Heart right ventricle (tissue), 16 donors: ENCODE measurements at regions not wholly inside any gene's neighbourhood (a gene's known extent, or its start where the extent isn't known, plus 50 kb on each side); places are given as distances from the start of the nearest gene placed in this dataset.

Experiments used
- ATAC-seq, 8 donors: fragments of 200-7000 bp; cut with Tn5 transposase; one replicate each; pipeline ENCODE4 v1.9.1; 2020; ENCODE audit warnings: mild to moderate bottlenecking in 8 of 8, moderate library complexity in 8 of 8, moderate number of reproducible peaks in 1 of 8
- DNase-seq, 2 donors: peaks; one replicate each; pipeline ENCODE4 v3.0.0-alpha.2; 2020
- H3K27ac ChIP-seq, 10 donors: fragments of 200-600 bp; sonication (generic) in 2 of 10; one replicate each; pipeline versions ENCODE4 v1.5.0 to v1.8.0; 2020 to 2022; ENCODE audit warnings: mild to moderate bottlenecking in 3 of 10
- H3K27me3 ChIP-seq, 7 donors: fragments of 200-600 bp; one replicate each; pipeline ENCODE4 v1.8.0; 2021 to 2022; ENCODE audit warnings: mild to moderate bottlenecking in 2 of 7
- H3K36me3 ChIP-seq, 9 donors: fragments of 200-600 bp; sonication (generic) in 1 of 9; one replicate each; pipeline versions ENCODE4 v1.5.0 to v1.8.0; 2020 to 2022; ENCODE audit warnings: mild to moderate bottlenecking in 2 of 9
- H3K4me1 ChIP-seq, 9 donors: fragments of 200-600 bp; sonication (generic) in 1 of 9; one replicate each; pipeline versions ENCODE4 v1.5.0 to v1.8.0; 2020 to 2022; ENCODE audit warnings: mild to moderate bottlenecking in 4 of 9
- H3K4me3 ChIP-seq, 10 donors: fragments of 200-600 bp; sonication (generic) in 2 of 10; one replicate each; pipeline versions ENCODE4 v1.5.0 to v1.8.0; 2020 to 2022; ENCODE audit warnings: mild to moderate bottlenecking in 7 of 10, moderate library complexity in 2 of 10
- H3K9me3 ChIP-seq, 11 donors: fragments of 200-600 bp in 10 of 11; sonication (generic) in 2 of 11; one replicate each; pipeline versions ENCODE4 v1.5.0 to v1.8.0; 2013 to 2022; ENCODE audit warnings: mild to moderate bottlenecking in 2 of 11, control low read depth in 1 of 11, moderate library complexity in 1 of 11
- WGBS, 2 donors: extraction: QIAGEN DNeasy Blood & Tissue Kit; methylation state at CpG; one replicate each; pipeline ENCODE4 v1.1.7; 2013; ENCODE audit warnings: inconsistent platforms in 1 of 2; 5-methylcytosine and 5-hydroxymethylcytosine counted together
- intact Hi-C, 10 donors: fragments of 100-400 bp; cut with DNase I; formaldehyde crosslinking; loops; one replicate each; pipeline versions ENCODE4 v1.11.1 to v1.14.2; 2022
- TF ChIP-seq, protein P1 (sequence below), 9 donors: fragments of 200-600 bp; sonication (generic) in 2 of 9; IDR thresholded peaks; one replicate each; pipeline versions ENCODE4 v1.5.0 to v1.8.0; 2021 to 2022; ENCODE audit warnings: antibody characterized with exemption in 9 of 9, mild to moderate bottlenecking in 5 of 9, moderate library complexity in 1 of 9
- donor health status: Arrhythmogenic right ventricular cardiomyopathy.
- donor health status: ischemic (EF 13 %, LVEDD 7.1; RV severe dilation, severe dysfunction).
- donor health status: healthy with polysubstance abuse.
- donor health status: DM: no; HTN: yes; CAD: no.
- donor health status: DM: no; HTN: no; CAD: no.
- donor health status: ischemic (EF 25% LVEDD 6.9; RV normal size, moderate dysfunction).
- donor health status: ischemic (EF 25% LVEDD 5.7; RV mildly dilated, moderate dysfunction).
- donor health status: healthy.
- donor health status: DM: yes; HTN: yes; CAD: no.
- donor health status: Ischemic cardiomyopathy.
- donor health status: ischemic (EF 35%, LVEDD 5.7; RV mildly dilated, moderate dysfunction).
- donor health status: nonischemic (EF 11% LVEDD 7.7; RV severe dilation, severe dysfunction).
- donor health status: DM: yes; HTN: yes; CAD: no.
- donor health status: PGD.
- donor health status: ischemic (EF 29% LVEDD 5.4; RV normal size, mild dysfunction).
- donor health status: nonischemic (EF 23%, LVEDD 6.1; RV moderate dilation, normal function).

DNA sequence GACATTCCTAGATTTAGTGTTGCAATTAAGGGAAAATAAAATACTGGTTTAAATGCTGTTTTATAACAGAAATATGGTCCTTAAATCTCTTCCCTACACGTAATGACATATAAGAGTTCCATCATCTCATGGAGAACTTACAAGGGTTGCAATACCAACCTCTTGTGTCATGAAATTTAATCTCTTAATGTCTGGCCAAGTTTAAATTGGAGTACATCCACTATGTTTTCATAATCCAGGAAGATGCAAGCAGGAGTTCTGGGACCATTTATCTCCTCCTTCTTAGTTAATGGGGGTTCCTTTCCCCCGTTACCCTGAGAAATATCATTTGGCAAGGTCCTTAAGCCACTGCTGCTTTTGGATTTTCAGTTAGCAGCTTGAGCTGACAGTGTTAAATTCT is 126.0 kb upstream of the ACVR2A start:
- no peak for DNase-seq
- no peak overlapping the region for H3K4me3 ChIP-seq
- ATAC-seq = no peak
- H3K27me3 ChIP-seq = no peaks in the 10 kb centered on the region
- WGBS, 2 donors = 37 to 63% methylated on average over 2 of the region's 2 CpGs
- no peaks in the 10 kb centered on the region for H3K9me3 ChIP-seq
- no peaks in the 10 kb centered on the region for H3K4me1 ChIP-seq
- TF ChIP-seq, protein P1, sequence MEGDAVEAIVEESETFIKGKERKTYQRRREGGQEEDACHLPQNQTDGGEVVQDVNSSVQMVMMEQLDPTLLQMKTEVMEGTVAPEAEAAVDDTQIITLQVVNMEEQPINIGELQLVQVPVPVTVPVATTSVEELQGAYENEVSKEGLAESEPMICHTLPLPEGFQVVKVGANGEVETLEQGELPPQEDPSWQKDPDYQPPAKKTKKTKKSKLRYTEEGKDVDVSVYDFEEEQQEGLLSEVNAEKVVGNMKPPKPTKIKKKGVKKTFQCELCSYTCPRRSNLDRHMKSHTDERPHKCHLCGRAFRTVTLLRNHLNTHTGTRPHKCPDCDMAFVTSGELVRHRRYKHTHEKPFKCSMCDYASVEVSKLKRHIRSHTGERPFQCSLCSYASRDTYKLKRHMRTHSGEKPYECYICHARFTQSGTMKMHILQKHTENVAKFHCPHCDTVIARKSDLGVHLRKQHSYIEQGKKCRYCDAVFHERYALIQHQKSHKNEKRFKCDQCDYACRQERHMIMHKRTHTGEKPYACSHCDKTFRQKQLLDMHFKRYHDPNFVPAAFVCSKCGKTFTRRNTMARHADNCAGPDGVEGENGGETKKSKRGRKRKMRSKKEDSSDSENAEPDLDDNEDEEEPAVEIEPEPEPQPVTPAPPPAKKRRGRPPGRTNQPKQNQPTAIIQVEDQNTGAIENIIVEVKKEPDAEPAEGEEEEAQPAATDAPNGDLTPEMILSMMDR (IDR thresholded peaks at IDR 0.05) = no peak
- H3K36me3 ChIP-seq = no peaks in the 10 kb centered on the region
- intact Hi-C loops = no loop called here
- no peak overlapping the region for H3K27ac ChIP-seq

DNA sequence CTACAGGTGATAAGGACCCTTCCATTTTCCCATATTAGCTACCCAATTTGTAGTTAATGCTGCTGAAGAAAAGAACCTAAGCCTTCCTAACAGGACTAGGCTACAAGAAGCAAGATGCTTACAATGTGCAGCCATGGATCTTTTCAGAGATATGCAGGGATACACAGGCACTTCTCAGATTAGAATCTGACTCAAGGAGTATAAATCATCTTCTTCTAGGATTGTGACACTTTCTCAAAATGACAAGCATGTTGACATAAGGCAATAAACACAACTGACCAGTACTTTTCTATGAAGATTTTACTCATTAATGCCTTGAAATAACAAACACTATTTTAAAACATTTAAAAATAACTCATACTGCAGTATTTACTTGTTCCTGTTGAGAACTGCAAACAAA is 127.9 kb upstream of the ACVR2A start:
- ATAC-seq (no peak), DNase-seq (no peak)
- H3K9me3 ChIP-seq = peaks cover 0 to 19% (median 3%) of the 10 kb centered on the region in 11 donors
- no peak overlapping the region for H3K4me3 ChIP-seq
- H3K27ac ChIP-seq = no peak overlapping the region
- no peaks in the 10 kb centered on the region for H3K4me1 ChIP-seq
- intact Hi-C loops = no loop called here
- H3K36me3 ChIP-seq = no peaks in the 10 kb centered on the region
- TF ChIP-seq, protein P1 (IDR thresholded peaks at IDR 0.05) = no peak
- no peaks in the 10 kb centered on the region for H3K27me3 ChIP-seq

- Histone ChIP-seq H3K4me3 (no peak overlapping the region), H3K9me3 (peaks cover 0 to 28% (median 3%) of the 10 kb centered on the region in 11 donors), H3K36me3 (no peaks in the 10 kb centered on the region), H3K27ac (no peak overlapping the region), H3K4me1 (no peaks in the 10 kb centered on the region), H3K27me3 (no peaks in the 10 kb centered on the region)
- ATAC-seq (no peak), DNase-seq (no peak)
- TF ChIP-seq, protein P1 (IDR thresholded peaks at IDR 0.05) = no peak
- intact Hi-C loops = no loop called here
Observed at GRCh38 chr2:147715807-147716206, 129.0 kb upstream of the ACVR2A start.

GRCh38 chr2:147714582-147714981 is 130.2 kb upstream of the ACVR2A start:
- TF ChIP-seq, protein P1 (IDR thresholded peaks at IDR 0.05) = no peak
- intact Hi-C loops = loop anchor here in 1 of 10 donors (5.0 kb wide), 1 partner anchor 1502 kb away; no protein-coding TSS in a partner anchor
- Histone ChIP-seq H3K27me3 (no peaks in the 10 kb centered on the region), H3K36me3 (no peaks in the 10 kb centered on the region), H3K9me3 (peaks cover 0 to 28% (median 3%) of the 10 kb centered on the region in 11 donors), H3K4me1 (no peaks in the 10 kb centered on the region), H3K27ac (no peak overlapping the region), H3K4me3 (no peak overlapping the region)
- ATAC-seq (no peak), DNase-seq (no peak)
- 76 to 81% methylated on average over 3 of the region's 3 CpGs for WGBS, 2 donors

DNA sequence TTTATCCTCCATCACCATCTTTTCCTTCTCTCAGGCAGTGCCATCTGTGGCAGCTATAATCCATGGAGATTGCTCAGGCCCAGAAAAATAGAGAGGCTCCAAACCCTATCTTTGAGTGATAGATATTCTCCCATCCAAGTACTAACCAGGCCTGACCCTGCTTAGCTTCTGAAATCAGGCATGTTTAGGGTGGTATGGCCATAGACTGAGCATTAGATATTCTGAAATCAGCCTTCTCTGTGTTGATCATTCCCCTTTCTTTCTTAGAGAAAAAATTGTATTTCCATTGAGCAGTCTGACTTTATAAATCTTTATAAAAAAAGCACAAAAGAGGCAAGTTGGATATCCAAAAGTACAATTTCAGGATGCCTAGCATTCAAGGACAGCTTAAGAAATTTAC is 131.5 kb upstream of the ACVR2A start:
- Histone ChIP-seq H3K36me3 (no peaks in the 10 kb centered on the region), H3K4me1 (no peaks in the 10 kb centered on the region), H3K9me3 (peaks cover 0 to 28% (median 3%) of the 10 kb centered on the region in 11 donors), H3K27me3 (no peaks in the 10 kb centered on the region), H3K4me3 (no peak overlapping the region), H3K27ac (no peak overlapping the region)
- intact Hi-C loops = loop anchor here in 1 of 10 donors (5.0 kb wide), 1 partner anchor 1501 kb away; no protein-coding TSS in a partner anchor
- TF ChIP-seq, protein P1 (IDR thresholded peaks at IDR 0.05) = no peak
- DNase-seq (no peak), ATAC-seq (no peak)
